ENCODE measurements at regions not wholly inside any gene's neighbourhood (a gene's known extent, or its start where the extent isn't known, plus 50 kb on each side); places are given as distances from the start of the nearest gene placed in this dataset.
"Not testable (repeated sequence)": the region's sequence is repeated elsewhere in the genome, so short reads cannot be mapped to it uniquely, and the experiment has no call there.

DNA sequence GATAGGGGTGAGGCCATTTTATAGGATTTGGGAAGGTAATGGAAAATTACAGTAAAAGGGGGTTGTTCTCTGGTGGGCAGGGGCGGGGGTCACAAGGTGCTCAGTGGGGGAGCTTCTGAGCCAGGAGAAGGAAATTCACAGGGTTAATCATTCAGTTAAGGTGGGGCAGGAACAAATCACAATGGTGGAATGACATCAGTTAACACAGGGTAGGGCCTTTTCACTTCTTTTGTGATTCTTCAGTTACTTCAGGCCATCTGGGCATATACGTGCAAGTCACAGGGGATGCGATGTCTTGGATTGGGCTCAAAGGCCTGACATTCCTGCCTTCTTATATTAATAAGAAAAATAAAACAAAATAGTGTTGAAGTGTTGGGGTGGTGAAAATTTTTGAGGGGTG is 181.1 kb upstream of the TRPC7 start:
- not testable (repeated sequence) for DNase-seq (ENCODE audit: low read depth in 2 of 2)

DNA sequence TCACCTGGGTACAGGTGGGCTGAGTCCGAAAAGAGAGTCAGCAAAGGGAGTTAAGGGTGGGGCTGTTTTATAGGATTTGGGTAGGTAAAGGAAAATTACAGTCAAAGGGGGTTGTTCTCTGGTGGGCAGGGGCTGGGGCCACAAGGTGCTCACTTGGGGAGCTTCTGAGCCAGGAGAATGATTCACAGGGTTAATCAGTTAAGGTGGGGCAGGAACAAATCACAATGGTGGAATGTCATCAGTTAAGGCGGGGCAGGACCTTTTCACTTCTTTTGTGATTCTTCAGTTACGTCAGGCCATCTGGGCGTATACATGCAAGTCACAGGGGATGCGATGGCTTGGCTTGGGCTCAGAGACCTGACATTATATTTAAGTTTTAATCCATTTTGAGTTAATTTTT is 179.7 kb upstream of the TRPC7 start:
- not testable (repeated sequence) for DNase-seq (ENCODE audit: low read depth in 2 of 2)

DNA sequence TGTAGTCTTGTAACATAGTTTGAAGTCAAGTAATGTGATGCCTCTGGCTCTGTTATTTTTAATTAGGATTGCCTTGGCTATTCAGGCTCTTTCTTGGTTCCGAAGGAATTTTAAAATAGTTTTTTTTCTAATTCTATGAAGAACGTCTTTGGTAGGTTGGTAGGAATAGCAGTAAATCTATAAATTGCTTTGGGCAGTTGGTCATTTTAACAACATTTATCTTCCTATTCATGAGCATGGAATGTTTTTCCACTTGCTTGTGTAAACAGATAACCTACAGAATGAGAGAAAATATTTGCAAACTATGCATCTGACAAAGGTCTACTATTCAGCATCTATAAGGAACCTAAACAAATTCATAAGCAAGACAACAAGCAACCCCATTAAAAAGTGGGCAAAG is 173.2 kb upstream of the TRPC7 start:
- no peak for DNase-seq (ENCODE audit: low read depth in 2 of 2)

DNA sequence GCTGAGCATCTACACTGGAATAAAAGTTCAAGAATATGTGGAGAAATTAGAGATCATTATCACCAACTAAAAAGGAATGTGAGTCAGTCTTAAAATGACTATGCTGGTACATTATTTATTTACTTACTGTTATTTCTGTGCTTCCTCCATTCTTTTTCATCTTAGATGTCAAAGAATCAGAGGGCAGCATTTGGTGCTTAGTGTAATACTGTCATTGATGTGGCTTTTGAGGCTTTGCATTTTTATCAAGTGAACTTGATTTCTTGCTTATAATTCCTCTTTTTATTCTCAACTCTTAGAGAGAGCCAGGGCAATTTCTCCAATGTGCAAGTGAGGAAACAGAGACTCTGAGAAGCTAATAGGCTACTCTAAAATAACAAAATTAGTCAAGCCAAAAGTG is 163.7 kb upstream of the TRPC7 start:
- DNase-seq (ENCODE audit: low read depth in 2 of 2), result no peak

- no peak for DNase-seq (ENCODE audit: low read depth in 2 of 2)
Measured at GRCh38 chr5:136528481-136529030, 163.2 kb upstream of the TRPC7 start.

GRCh38 chr5:136527311-136527710 is 162.0 kb upstream of the TRPC7 start:
- DNase-seq (ENCODE audit: low read depth in 2 of 2), result no peak

DNA sequence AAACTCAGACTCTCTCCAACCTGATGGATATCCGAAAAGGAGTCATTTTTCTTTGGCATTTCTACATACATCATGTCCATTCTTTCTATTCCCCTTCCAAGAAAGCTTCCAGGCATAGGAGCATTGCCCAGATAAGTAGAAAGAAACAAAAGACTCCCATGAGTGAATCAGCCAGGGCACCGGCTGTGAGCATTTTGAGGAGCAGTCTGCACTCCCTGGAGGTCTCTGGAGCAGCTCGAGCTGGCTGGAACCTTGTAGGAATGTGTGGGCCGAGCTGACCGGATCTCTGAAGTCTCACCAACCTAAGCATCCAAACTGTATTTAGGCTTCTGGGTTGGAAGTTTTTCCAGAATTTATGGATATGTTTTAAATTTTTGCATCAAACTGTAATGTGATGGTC is 161.4 kb upstream of the TRPC7 start:
- DNase-seq (ENCODE audit: low read depth in 2 of 2), result no peak

- DNase-seq (ENCODE audit: low read depth in 2 of 2), result no peak
Measured at GRCh38 chr5:136526021-136526420, 160.7 kb upstream of the TRPC7 start.

DNA sequence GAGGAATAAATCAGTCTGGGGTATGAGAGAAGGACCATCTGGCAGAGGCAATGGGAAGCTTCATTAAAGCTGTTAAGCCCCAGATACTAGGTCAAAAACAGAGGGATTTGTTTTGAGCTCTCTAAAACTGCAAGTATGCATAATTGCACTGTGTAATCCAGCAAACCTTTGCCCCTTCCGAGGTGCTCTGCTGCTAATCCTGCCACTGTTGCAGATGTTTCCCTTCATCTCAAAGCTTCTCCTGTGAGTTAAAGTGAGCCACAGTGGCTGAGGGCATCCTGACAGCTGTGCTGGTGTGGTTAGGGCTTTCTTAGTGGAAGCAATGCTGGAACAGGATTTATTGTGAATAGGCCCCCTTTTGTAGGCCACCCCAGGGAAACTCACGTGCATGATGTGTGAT is 160.3 kb upstream of the TRPC7 start:
- no peak for DNase-seq (ENCODE audit: low read depth in 2 of 2)

DNA sequence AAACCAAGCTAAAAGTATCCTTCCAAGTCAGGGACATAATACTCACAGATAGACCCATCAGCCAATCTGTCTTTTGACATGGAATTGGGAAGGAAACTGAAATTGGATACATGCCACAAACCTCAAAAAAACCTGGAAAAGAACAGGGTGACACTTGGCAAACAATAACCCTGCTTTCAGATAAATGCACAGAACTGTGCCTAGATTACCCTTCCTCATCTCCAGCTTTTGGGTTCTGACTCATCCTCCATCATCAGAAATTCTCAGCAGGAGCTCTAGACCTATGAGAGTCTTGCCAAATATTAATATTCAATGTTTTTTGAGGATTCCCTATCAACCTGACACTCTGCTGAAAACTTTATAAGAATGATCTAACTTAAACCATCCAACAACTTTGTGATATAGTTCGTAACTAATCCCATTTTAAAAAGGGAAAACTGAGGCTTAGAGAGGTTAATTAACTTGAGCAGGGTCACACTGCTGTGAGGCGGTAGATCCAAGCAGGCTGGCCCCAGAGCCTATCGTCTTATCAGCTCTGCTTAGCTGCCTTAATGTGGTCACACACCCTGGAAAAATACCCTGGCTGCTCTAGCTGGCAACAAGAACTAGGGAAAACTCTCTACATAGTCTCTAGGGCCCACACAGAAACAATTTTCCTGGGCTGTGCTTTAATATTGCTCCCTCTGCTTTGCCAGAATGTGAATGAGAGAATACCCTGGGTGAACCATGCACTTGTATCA is 157.0 kb upstream of the TRPC7 start:
- no peak for DNase-seq (ENCODE audit: low read depth in 2 of 2)

DNA sequence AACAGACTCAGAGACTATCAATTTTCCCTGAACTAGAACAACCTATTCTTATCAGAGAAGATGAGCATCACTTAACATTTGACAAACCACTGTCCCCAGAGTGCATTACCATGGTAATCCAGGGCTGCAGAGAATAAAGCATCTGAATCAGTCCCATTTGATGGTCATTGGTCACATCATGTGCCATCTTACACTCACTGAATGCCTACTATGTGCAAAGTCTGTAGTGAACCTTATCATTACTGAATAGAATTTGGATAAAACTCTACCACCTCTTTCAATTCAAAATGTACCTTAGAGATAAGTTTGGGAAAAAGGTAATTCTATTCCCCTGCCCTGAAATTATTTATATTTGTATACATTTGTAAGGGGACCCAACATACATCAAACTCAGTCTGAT is 156.4 kb upstream of the TRPC7 start:
- DNase-seq (ENCODE audit: low read depth in 2 of 2), result no peak

DNA sequence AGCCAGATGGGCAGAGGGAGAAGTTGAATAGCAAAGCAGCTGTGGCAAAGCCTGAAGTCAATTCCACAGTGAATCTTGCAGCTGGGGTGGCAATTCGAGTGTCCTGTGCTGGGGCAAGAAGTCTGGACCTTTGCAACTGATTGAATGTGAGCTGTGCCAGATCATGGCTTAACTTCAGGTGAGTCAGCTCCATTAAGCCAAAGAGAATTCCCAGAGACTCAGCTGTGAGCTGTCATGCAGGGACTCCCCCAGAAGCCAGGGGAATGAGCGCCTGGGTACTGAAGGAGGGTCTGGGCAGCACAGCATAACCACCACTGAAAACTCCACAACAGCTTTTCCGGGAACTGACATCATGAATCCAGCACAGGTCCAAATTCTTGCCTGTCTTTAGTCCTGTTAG is 153.5 kb upstream of the TRPC7 start:
- DNase-seq (ENCODE audit: low read depth in 2 of 2), result no peak

DNA sequence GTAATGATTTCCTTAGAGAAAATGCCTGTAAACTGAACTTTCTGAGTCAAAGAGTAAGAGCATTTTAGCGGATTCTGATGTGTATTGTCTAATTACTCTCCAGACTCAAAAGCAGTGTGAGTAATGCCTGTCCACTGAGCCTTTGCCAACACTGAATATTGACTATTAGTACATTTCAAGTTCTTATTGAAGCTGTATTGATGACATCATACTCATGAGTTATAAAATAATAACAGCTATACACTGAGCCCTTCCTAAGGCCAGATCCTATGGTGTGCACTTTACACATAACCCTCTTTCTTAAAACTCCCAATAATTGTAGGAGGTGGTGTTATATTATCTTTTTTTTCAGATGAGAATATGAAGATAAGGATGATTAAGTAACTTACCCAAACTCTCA is 152.8 kb upstream of the TRPC7 start:
- no peak for DNase-seq (ENCODE audit: low read depth in 2 of 2)

DNA sequence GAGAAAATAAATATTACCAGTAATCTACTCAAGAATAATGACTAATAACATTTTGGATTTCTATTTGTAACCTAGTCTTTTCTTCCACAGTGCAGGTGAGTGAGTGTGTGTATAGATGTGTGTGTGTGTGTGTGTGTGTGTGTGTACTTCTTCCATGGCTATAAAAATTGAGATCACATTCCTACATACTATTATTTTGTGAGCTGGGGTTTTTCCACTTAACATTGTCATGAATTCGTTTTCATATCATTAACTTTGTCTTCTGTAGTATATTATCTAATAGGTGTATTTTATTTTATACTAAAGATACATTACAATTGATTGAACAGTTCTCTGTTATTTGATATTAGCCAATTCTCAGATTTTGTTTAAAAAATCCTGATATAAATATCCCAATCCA is 152.4 kb upstream of the TRPC7 start:
- no peak for DNase-seq (ENCODE audit: low read depth in 2 of 2)

GRCh38 chr5:136516637-136517036 is 151.3 kb upstream of the TRPC7 start:
- DNase-seq (ENCODE audit: low read depth in 2 of 2), result no peak

GRCh38 chr5:136513430-136513829 is 148.1 kb upstream of the TRPC7 start:
- DNase-seq (ENCODE audit: low read depth in 2 of 2), result no peak

GRCh38 chr5:136511046-136511445 is 145.7 kb upstream of the TRPC7 start:
- no peak for DNase-seq (ENCODE audit: low read depth in 2 of 2)

DNA sequence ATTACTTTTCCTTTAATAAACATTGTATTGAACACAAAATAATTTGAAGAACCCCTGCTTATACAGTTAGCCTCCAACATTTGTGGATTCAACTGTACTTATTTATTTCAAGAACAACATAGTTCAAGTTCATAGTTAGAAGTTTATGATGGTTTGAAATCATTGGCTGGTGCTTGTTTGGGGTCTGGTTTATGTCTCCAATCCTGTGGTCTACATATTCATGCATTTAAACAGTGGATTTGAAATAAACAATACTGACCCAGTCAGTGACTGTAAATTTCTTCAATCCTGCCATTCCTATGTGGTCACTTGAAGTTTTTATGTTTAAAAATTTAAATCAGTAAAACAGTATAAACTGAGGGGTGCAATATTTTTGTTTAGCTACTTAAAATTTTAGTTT is 145.1 kb upstream of the TRPC7 start:
- no peak for DNase-seq (ENCODE audit: low read depth in 2 of 2)

GRCh38 chr5:136506131-136506530 is 140.8 kb upstream of the TRPC7 start:
- DNase-seq (ENCODE audit: low read depth in 2 of 2), result no peak

- DNase-seq (ENCODE audit: low read depth in 2 of 2), result no peak
Measured at GRCh38 chr5:136501133-136501532, 135.8 kb upstream of the TRPC7 start.

- DNase-seq (ENCODE audit: low read depth in 2 of 2), result no peak
Measured at GRCh38 chr5:136492587-136492986, 127.2 kb upstream of the TRPC7 start.

- no peak for DNase-seq (ENCODE audit: low read depth in 2 of 2)
Measured at GRCh38 chr5:136491806-136492205, 126.5 kb upstream of the TRPC7 start.

DNA sequence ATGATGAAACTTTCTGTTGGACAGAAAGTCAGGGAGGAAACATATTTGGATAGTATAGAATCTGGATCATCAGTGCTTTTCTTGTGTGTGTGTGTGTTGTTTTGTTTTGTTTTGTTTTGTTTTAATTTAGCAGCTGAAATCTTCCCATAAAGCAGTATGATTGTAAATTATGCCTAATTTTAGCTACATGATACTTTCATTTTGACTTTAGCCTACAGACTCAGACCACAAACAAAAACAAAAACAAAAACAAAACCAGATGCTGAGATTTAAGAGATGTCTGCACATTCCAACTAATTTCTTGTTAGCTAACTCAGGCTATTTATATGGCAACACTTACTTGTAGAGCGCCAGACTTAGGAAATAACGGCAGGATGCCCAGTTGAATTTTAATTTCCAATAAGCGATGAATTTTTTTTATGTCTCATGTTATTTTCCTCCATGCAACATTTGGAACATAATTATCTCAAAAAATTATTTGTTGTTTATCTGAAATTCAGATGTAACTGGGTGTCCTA is 119.5 kb upstream of the TRPC7 start:
- DNase-seq (ENCODE audit: low read depth in 2 of 2), result no peak

GRCh38 chr5:136482206-136482605 is 116.9 kb upstream of the TRPC7 start:
- DNase-seq (ENCODE audit: low read depth in 2 of 2), result no peak

All from stimulated activated CD4-positive, alpha-beta T cell treated with anti-CD3 and anti-CD28 coated beads, Interleukin-15, amount 100 ng/mL, for 48 hours (primary cell).